ENCODE measurements at regions not wholly inside any gene's neighbourhood (a gene's known extent, or its start where the extent isn't known, plus 50 kb on each side); places are given as distances from the start of the nearest gene placed in this dataset.
"Not testable (repeated sequence)": the region's sequence is repeated elsewhere in the genome, so short reads cannot be mapped to it uniquely, and the experiment has no call there.

DNA sequence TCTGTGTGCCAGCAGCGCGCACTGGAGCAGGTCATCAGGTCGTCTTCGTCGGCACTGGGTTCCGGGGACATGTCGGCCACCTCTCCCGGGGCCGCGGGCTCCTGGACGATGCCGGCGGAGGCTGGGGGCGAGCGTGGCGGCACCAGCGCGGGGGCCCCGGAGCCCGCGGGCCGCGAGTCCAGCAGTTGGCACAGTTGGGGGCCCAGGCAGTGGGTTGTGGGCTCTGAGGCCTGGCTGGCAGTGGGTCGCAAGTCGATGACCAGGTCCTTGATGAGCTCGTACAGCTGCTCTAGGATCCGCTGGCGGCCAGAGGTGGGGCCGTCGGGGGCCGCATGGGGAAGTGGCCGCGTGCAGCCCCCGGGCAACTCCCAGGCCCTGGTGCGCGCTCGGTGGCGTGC lies 300.5 kb downstream of the CCDC74A start:
- H2AFZ ChIP-seq (ENCODE audit: insufficient read depth, low read depth, low read length, poor library complexity, severe bottlenecking): no peak overlapping the region
- H3K4me2 ChIP-seq (replicated peaks; ENCODE audit: extremely low read depth, low read length, poor library complexity, severe bottlenecking): no peak overlapping the region
- H3K9me3 ChIP-seq (replicated peaks in 1 of 2; ENCODE audit: control insufficient read depth in 1 of 2, insufficient read depth in 1 of 2, low read length in 2 of 2): peaks cover 0 to 17% of the 10 kb centered on the region in 2 donors
- intact Hi-C loops (cut with micrococcal nuclease): no loop called here
- Mint-ChIP-seq H3K9me3 (peaks cover 16 to 38% (median 26%) of the 10 kb centered on the region in 7 donors), H3K27ac (no peak overlapping the region), H3K27me3 (ENCODE audit: low read depth in 3 of 3) (peaks cover 0 to 10% (median 3%) of the 10 kb centered on the region in 3 donors), H3K4me3 (no peak overlapping the region), H3K36me3 (no peaks in the 10 kb centered on the region), H3K4me1 (no peaks in the 10 kb centered on the region)
- H3K4me1 ChIP-seq (ENCODE audit: control insufficient read depth in 1 of 2, insufficient read depth in 2 of 2, low read length in 2 of 2): no peaks in the 10 kb centered on the region
- no peaks in the 10 kb centered on the region for H4K20me1 ChIP-seq (ENCODE audit: insufficient read depth, low read length)
- no peaks in the 10 kb centered on the region for H3K36me3 ChIP-seq (replicated peaks in 1 of 2; ENCODE audit: control insufficient read depth in 1 of 2, insufficient read depth in 2 of 2, low read length in 2 of 2)
- H3K79me2 ChIP-seq (ENCODE audit: insufficient read depth, low read length): no peaks in the 10 kb centered on the region
- H3K27me3 ChIP-seq (ENCODE audit: control insufficient read depth in 2 of 2, insufficient read depth in 2 of 2, low read length in 2 of 2): no peaks in the 10 kb centered on the region
- over 99% methylated on average over 34 of the region's 38 CpGs for WGBS (ENCODE audit: insufficient coverage)
- no peak overlapping the region for H3K27ac ChIP-seq (ENCODE audit: low read depth in 1 of 2, low read length in 2 of 2)
- no peak overlapping the region for H3K9ac ChIP-seq (ENCODE audit: insufficient read depth, low read length, poor library complexity, severe bottlenecking)
- TF ChIP-seq, protein P1, sequence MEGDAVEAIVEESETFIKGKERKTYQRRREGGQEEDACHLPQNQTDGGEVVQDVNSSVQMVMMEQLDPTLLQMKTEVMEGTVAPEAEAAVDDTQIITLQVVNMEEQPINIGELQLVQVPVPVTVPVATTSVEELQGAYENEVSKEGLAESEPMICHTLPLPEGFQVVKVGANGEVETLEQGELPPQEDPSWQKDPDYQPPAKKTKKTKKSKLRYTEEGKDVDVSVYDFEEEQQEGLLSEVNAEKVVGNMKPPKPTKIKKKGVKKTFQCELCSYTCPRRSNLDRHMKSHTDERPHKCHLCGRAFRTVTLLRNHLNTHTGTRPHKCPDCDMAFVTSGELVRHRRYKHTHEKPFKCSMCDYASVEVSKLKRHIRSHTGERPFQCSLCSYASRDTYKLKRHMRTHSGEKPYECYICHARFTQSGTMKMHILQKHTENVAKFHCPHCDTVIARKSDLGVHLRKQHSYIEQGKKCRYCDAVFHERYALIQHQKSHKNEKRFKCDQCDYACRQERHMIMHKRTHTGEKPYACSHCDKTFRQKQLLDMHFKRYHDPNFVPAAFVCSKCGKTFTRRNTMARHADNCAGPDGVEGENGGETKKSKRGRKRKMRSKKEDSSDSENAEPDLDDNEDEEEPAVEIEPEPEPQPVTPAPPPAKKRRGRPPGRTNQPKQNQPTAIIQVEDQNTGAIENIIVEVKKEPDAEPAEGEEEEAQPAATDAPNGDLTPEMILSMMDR (IDR thresholded peaks at IDR 0.05): no peak
- no peak for DNase-seq
- no peak overlapping the region for H3K4me3 ChIP-seq (replicated peaks in 1 of 3; ENCODE audit: low read depth in 2 of 3, low read length in 3 of 3)

DNA sequence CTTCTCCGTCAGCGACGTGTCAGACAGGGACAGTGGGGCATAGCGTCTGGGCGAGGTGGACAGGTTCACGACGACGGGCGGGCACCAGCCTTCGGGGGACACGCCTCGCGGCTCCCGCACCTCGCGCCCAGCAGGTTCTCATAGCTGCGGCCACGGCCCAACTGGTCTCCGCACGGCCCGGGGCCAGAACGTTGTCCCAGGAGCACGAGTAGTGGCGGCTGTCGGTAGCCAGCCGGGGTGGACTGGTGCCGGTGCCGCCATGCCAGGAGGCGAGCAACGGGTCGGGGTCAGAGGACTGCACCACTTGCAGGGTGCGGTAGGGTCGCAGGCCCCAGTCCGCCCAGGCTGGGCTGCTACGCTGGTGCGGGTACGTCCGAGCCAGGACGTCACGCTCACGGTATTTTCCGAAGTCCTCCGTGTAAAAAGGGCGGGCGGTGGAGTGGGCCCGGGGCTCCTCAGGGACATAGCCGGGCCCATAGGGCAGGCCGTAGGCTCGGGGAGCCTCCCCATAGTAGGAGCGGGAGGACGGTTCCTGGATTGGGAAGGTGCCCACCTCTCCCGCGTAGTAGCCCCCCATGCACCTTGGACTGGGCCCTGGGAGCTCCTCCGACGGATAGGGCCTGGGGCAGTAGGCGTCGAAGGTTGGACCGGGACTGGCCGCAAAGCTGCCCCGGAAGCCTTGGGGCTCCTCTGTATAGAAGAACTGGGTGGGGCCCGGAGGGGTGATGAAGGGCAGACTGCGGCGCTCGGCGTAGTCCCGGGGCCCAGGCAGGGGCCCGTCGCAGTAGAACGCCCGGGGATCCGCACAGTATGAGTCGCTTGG lies 301.2 kb downstream of the CCDC74A start:
- 96% methylated on average over 49 of the region's 72 CpGs for WGBS (ENCODE audit: insufficient coverage)
- H2AFZ ChIP-seq (ENCODE audit: insufficient read depth, low read depth, low read length, poor library complexity, severe bottlenecking); DNase-seq; H3K36me3 Mint-ChIP-seq; H3K4me1 ChIP-seq (ENCODE audit: control insufficient read depth in 1 of 2, insufficient read depth in 2 of 2, low read length in 2 of 2); H3K27ac ChIP-seq (ENCODE audit: low read depth in 1 of 2, low read length in 2 of 2); intact Hi-C loops (cut with micrococcal nuclease); H3K36me3 ChIP-seq (replicated peaks in 1 of 2; ENCODE audit: control insufficient read depth in 1 of 2, insufficient read depth in 2 of 2, low read length in 2 of 2); H3K27ac Mint-ChIP-seq; H3K27me3 ChIP-seq (ENCODE audit: control insufficient read depth in 2 of 2, insufficient read depth in 2 of 2, low read length in 2 of 2); H3K4me1 Mint-ChIP-seq; H3K79me2 ChIP-seq (ENCODE audit: insufficient read depth, low read length); H3K4me2 ChIP-seq (replicated peaks; ENCODE audit: extremely low read depth, low read length, poor library complexity, severe bottlenecking); H4K20me1 ChIP-seq (ENCODE audit: insufficient read depth, low read length); H3K27me3 Mint-ChIP-seq (ENCODE audit: low read depth in 3 of 3); H3K4me3 ChIP-seq (replicated peaks in 1 of 3; ENCODE audit: low read depth in 2 of 3, low read length in 3 of 3); H3K4me3 Mint-ChIP-seq; H3K9ac ChIP-seq (ENCODE audit: insufficient read depth, low read length, poor library complexity, severe bottlenecking): not testable (repeated sequence)
- peaks cover 0 to 17% of the 10 kb centered on the region in 2 donors for H3K9me3 ChIP-seq (replicated peaks in 1 of 2; ENCODE audit: control insufficient read depth in 1 of 2, insufficient read depth in 1 of 2, low read length in 2 of 2)
- peaks cover 16 to 38% (median 26%) of the 10 kb centered on the region in 7 donors for H3K9me3 Mint-ChIP-seq

DNA sequence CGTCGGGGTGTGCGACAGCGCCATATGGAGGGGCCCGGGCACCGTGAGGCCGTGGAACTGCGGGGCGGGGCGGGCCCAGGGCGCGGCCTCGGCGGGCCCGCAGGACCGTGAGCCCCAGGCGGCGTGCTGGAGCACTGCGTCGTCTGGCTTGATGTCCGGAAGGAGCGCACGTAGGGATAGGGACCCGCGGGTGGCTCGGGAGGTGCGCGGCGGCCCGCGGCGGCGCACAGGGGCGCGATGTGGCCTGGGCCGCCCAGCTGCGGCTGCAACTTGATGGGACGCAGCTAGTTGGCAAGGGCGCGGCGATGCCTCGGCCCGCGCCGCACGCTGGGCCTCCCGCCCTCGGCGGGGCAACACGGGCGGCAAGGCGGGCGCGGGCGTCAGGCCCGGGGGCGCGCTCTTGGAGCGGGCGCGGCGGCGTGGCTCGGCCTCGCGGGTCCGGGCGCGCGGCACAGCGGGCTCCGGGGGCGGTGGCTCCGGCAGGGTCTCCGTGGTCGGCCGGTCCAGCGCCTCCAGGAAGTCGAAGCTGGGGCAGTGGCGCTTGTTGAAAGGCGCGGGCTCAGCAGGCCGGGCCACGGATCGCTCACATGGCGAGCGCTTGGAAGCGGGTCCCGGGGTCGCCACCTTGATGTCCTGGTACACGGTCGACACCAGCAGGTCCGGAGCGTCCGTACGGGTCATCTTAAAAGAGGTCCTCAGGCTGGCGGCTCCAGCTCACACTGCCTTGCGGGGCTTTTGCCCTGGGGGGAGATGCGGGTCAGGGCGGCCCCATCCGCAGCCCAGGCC lies 302.0 kb downstream of the CCDC74A start:
- intact Hi-C loops (cut with micrococcal nuclease); H3K4me3 Mint-ChIP-seq; H3K36me3 ChIP-seq (replicated peaks in 1 of 2; ENCODE audit: control insufficient read depth in 1 of 2, insufficient read depth in 2 of 2, low read length in 2 of 2); H3K27ac Mint-ChIP-seq; H3K27me3 Mint-ChIP-seq (ENCODE audit: low read depth in 3 of 3); H3K4me1 ChIP-seq (ENCODE audit: control insufficient read depth in 1 of 2, insufficient read depth in 2 of 2, low read length in 2 of 2); H3K27me3 ChIP-seq (ENCODE audit: control insufficient read depth in 2 of 2, insufficient read depth in 2 of 2, low read length in 2 of 2); H4K20me1 ChIP-seq (ENCODE audit: insufficient read depth, low read length); DNase-seq; H3K79me2 ChIP-seq (ENCODE audit: insufficient read depth, low read length); H3K27ac ChIP-seq (ENCODE audit: low read depth in 1 of 2, low read length in 2 of 2); H3K4me1 Mint-ChIP-seq; H3K4me3 ChIP-seq (replicated peaks in 1 of 3; ENCODE audit: low read depth in 2 of 3, low read length in 3 of 3); H3K36me3 Mint-ChIP-seq; H3K9ac ChIP-seq (ENCODE audit: insufficient read depth, low read length, poor library complexity, severe bottlenecking); H3K4me2 ChIP-seq (replicated peaks; ENCODE audit: extremely low read depth, low read length, poor library complexity, severe bottlenecking); H2AFZ ChIP-seq (ENCODE audit: insufficient read depth, low read depth, low read length, poor library complexity, severe bottlenecking): not testable (repeated sequence)
- peaks cover 16 to 38% (median 26%) of the 10 kb centered on the region in 7 donors for H3K9me3 Mint-ChIP-seq
- peaks cover 0 to 17% of the 10 kb centered on the region in 2 donors for H3K9me3 ChIP-seq (replicated peaks in 1 of 2; ENCODE audit: control insufficient read depth in 1 of 2, insufficient read depth in 1 of 2, low read length in 2 of 2)
- WGBS (ENCODE audit: insufficient coverage): 29% methylated on average over 98 of the region's 101 CpGs
